Activated CD4-positive, alpha-beta memory T cell treated with anti-CD3 and anti-CD28 coated beads, Interleukin-2, amount 10 ng/mL, durations not matched to agents 7 days and 5 days (primary cell): ENCODE measurements at regions not wholly inside any gene's neighbourhood (a gene's known extent, or its start where the extent isn't known, plus 50 kb on each side); places are given as distances from the start of the nearest gene placed in this dataset.
"Not testable (repeated sequence)": the region's sequence is repeated elsewhere in the genome, so short reads cannot be mapped to it uniquely, and the experiment has no call there.

ENCODE experiments used
- CTCF ChIA-PET: fragments of 350-600 bp; sonication (Branson Sonifier 250); formaldehyde crosslinking; loops from one replicate; lab custom pipeline; 2021; ENCODE audit warnings: antibody characterized with exemption, inconsistent platforms; lab: Charles Lee
- POLR2A ChIA-PET: fragments of 350-600 bp; sonication (Branson Sonifier 250); formaldehyde crosslinking; loops from one replicate; lab custom pipeline; 2021; ENCODE audit warnings: antibody characterized with exemption; lab: Charles Lee
- DNase-seq: peaks from one replicate; pipeline ENCODE4 v3.0.0-alpha.2; 2020
- H3K27ac Mint-ChIP-seq: one replicate; pipeline ENCODE4 v1.8.0; 2021; ENCODE audit warnings: mild to moderate bottlenecking, mixed read lengths
- H3K27me3 Mint-ChIP-seq: one replicate; pipeline ENCODE4 v1.8.0; 2021; ENCODE audit warnings: mixed read lengths
- H3K36me3 Mint-ChIP-seq: one replicate; pipeline ENCODE4 v1.8.0; 2021; ENCODE audit warnings: low read depth, mixed read lengths
- H3K4me1 Mint-ChIP-seq: one replicate; pipeline ENCODE4 v1.8.0; 2021; ENCODE audit warnings: mixed read lengths
- H3K4me3 Mint-ChIP-seq: one replicate; pipeline ENCODE4 v1.8.0; 2021; ENCODE audit warnings: mild to moderate bottlenecking, mixed read lengths
- H3K9me3 Mint-ChIP-seq: one replicate; pipeline ENCODE4 v1.8.0; 2021; ENCODE audit warnings: mixed read lengths

GRCh38 chr7:37592366-37592765 is 91.2 kb upstream of the GPR141 start:
- Mint-ChIP-seq H3K4me1 (no peaks in the 10 kb centered on the region), H3K36me3 (no peaks in the 10 kb centered on the region), H3K27ac (no peak overlapping the region), H3K9me3 (no peaks in the 10 kb centered on the region), H3K27me3 (peaks cover 15% of the 10 kb centered on the region), H3K4me3 (no peak overlapping the region)
- ChIA-PET CTCF (no interaction called here), POLR2A (interaction anchor here (0.7 kb wide), 1 partner anchor 18 kb away, joined by 3 read pairs; no protein-coding TSS in a partner anchor)
- DNase-seq = no peak

- Mint-ChIP-seq H3K4me1 (no peaks in the 10 kb centered on the region), H3K27me3 (peaks cover 9% of the 10 kb centered on the region), H3K27ac (no peak overlapping the region), H3K4me3 (no peak overlapping the region), H3K36me3 (no peaks in the 10 kb centered on the region), H3K9me3 (no peaks in the 10 kb centered on the region)
- CTCF ChIA-PET = interaction anchor here (0.6 kb wide), 1 partner anchor 394 kb away, joined by 3 read pairs; no protein-coding TSS in a partner anchor
- no peak for DNase-seq
- POLR2A ChIA-PET = no interaction called here
These were observed 89.0 kb upstream of the GPR141 start for GRCh38 chr7:37594602-37595001.

- ChIA-PET CTCF (no interaction called here), POLR2A (no interaction called here)
- H3K36me3 Mint-ChIP-seq = no peaks in the 10 kb centered on the region
These were observed 84.7 kb upstream of the GPR141 start for GRCh38 chr7:37598824-37599223.

DNA sequence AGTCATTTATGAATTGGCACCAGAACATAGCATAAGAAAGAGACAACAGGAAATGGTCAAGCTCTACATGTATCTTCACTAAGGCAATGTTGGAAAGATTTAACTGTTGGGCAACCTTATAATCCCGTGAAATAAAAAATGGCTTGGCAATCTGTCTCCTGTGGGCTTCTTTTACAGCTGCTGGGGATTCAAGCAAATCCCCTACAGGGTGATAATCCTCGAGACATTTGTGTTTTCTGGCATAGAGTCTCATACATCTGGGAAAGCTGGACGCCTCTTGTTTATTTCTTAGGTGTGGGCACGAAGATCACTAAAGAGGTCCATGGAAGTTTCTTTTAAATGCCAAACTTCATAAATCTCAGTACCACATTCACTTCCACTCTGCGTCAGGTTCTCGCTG is 82.2 kb upstream of the GPR141 start:
- Mint-ChIP-seq H3K4me1 (no peaks in the 10 kb centered on the region), H3K4me3 (no peak overlapping the region), H3K27ac (no peak overlapping the region), H3K36me3 (no peaks in the 10 kb centered on the region), H3K27me3 (no peaks in the 10 kb centered on the region), H3K9me3 (no peaks in the 10 kb centered on the region)
- CTCF ChIA-PET = no interaction called here
- POLR2A ChIA-PET = no interaction called here
- no peak for DNase-seq

More at GRCh38 chr7:37598824-37599223, 84.7 kb upstream of the GPR141 start:
- Mint-ChIP-seq H3K27me3 (no peaks in the 10 kb centered on the region), H3K27ac (no peak overlapping the region), H3K4me3 (no peak overlapping the region), H3K9me3 (no peaks in the 10 kb centered on the region), H3K4me1 (no peaks in the 10 kb centered on the region)
- DNase-seq = no peak

DNA sequence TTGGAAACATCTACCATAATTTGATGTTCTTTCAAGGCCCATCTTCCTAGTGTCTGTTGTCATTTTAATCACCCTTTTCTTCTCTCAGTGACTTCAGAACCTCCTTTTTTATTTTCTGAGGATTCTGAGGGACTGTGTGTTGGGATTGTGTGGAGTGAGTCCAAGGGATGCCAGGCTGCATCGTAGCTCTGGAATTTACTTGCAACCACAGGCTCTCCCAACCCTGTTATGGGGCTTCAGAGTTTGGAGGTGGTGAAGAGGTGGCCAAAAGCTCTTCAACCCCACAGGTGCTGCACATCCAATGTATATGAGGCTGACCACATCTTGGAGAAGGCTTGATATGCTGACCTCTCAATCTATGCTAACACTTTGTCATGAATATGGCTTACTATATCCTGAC is 79.5 kb upstream of the GPR141 start:
- Mint-ChIP-seq H3K4me3 (no peak overlapping the region), H3K27ac (no peak overlapping the region), H3K9me3 (no peaks in the 10 kb centered on the region), H3K36me3 (no peaks in the 10 kb centered on the region), H3K27me3 (no peaks in the 10 kb centered on the region), H3K4me1 (no peaks in the 10 kb centered on the region)
- no peak for DNase-seq
- CTCF ChIA-PET = interaction anchor here (0.6 kb wide), 1 partner anchor 150 kb away, joined by 3 read pairs; no protein-coding TSS in a partner anchor
- POLR2A ChIA-PET = no interaction called here

GRCh38 chr7:37617406-37617805 is 66.2 kb upstream of the GPR141 start:
- H3K27ac Mint-ChIP-seq, POLR2A ChIA-PET, H3K4me3 Mint-ChIP-seq, H3K4me1 Mint-ChIP-seq, CTCF ChIA-PET, H3K9me3 Mint-ChIP-seq, DNase-seq, H3K27me3 Mint-ChIP-seq, H3K36me3 Mint-ChIP-seq: not testable (repeated sequence)

DNA sequence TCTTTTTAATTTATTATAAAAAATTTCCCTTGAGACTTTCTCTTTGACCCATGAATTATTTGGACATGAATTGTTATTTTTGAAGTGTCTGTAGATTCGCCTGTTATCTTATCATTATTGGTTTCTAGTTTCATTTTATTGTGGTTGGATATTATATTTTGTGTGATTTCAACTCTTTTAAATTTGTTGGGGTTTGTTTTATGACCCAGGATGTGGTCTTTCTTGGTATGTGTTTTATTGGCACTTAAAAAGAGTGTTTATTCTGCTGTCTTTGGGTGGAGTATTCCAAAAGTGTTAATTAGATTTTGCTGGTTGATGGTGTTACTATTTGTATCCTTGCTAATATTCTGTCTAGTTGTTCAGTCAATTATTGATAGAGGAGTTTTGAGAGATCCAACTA is 50.5 kb upstream of the GPR141 start:
- H3K27me3 Mint-ChIP-seq = peaks cover 12% of the 10 kb centered on the region
- no peak overlapping the region for H3K27ac Mint-ChIP-seq
- peaks cover 5% of the 10 kb centered on the region for H3K9me3 Mint-ChIP-seq
- no peaks in the 10 kb centered on the region for H3K4me1 Mint-ChIP-seq
- no peak overlapping the region for H3K4me3 Mint-ChIP-seq
- ChIA-PET CTCF (no interaction called here), POLR2A (no interaction called here)
- DNase-seq = no peak
- no peaks in the 10 kb centered on the region for H3K36me3 Mint-ChIP-seq
